ENCODE measurements at regions not wholly inside any gene's neighbourhood (a gene's known extent, or its start where the extent isn't known, plus 50 kb on each side); places are given as distances from the start of the nearest gene placed in this dataset.

- DNase-seq, result peak; percentile 16
Measured at GRCh38 chr15:37880009-37880834, 54.2 kb upstream of the TMCO5A start.

GRCh38 chr15:37880835-37881153, 53.6 kb upstream of the TMCO5A start:
- no peak for DNase-seq

- DNase-seq, result no peak
Measured at GRCh38 chr15:37881237-37882013, 53.0 kb upstream of the TMCO5A start.

- no peak for DNase-seq
Measured at GRCh38 chr15:37882640-37883039, 51.8 kb upstream of the TMCO5A start.
